SK-N-SH (cell line): ENCODE measurements at regions not wholly inside any gene's neighbourhood (a gene's known extent, or its start where the extent isn't known, plus 50 kb on each side); places are given as distances from the start of the nearest gene placed in this dataset.

ENCODE experiments used
- CTCF ChIA-PET: fragments of 300-600, 350-600 bp; formaldehyde crosslinking; extraction: SDS; loops from one replicate; lab custom pipeline; 2021; lab: Yijun Ruan, JAX
- POLR2A ChIA-PET: fragments of 350-600 bp; sonication (Branson Sonifier 250); formaldehyde crosslinking; extraction: SDS; loops from one replicate; lab custom pipeline; 2020; ENCODE audit warnings: antibody characterized with exemption, inconsistent platforms; lab: Yijun Ruan, JAX
- DNase-seq: peaks from one replicate; pipeline ENCODE4 v3.0.0; 2012
- H2AFZ ChIP-seq: fragments of 200-600 bp; sonication (generic); 2 replicates; pipeline ENCODE4 v1.8.1; 2016; ENCODE audit warnings: antibody characterized with exemption, mild to moderate bottlenecking, low read depth
- H3F3A ChIP-seq: fragments of 200-600 bp; sonication (generic); replicated peaks from 2 replicates; pipeline ENCODE3; 2016; ENCODE audit warnings: antibody characterized with exemption, mild to moderate bottlenecking; ENCODE audit not compliant: insufficient read depth
- H3K27ac ChIP-seq, 2 experiments: fragments of 200-500 bp in 1 of 2; fragments of 200-600 bp in 1 of 2; sonication (Bioruptor generic) in 1 of 2; sonication (generic), shearing (Covaris generic) in 1 of 2; 2 replicates each; pipeline versions ENCODE4 v1.5.1 to v1.6.1; 2014 to 2016; ENCODE audit warnings: low read depth in 2 of 2, inconsistent platforms in 1 of 2, low read length in 1 of 2, mild to moderate bottlenecking in 1 of 2, mixed read lengths in 1 of 2
- H3K27me3 ChIP-seq: fragments of 200-600 bp; sonication (generic), shearing (Covaris generic); 2 replicates; pipeline ENCODE4 v1.6.1; 2016; ENCODE audit warnings: mixed run types; ENCODE audit not compliant: insufficient read depth
- H3K36me3 ChIP-seq, 2 experiments: fragments of 200-500 bp in 1 of 2; fragments of 200-600 bp in 1 of 2; sonication (Bioruptor generic) in 1 of 2; sonication (generic) in 1 of 2; replicated peaks in 1 of 2; 2 replicates each; pipeline versions ENCODE3 to v1.5.1; 2014 to 2016; ENCODE audit warnings: low read length in 1 of 2, mild to moderate bottlenecking in 1 of 2; ENCODE audit not compliant: insufficient read depth in 2 of 2, control insufficient read depth in 1 of 2
- H3K4me1 ChIP-seq, 2 experiments: fragments of 200-500 bp in 1 of 2; fragments of 200-600 bp in 1 of 2; sonication (Bioruptor generic) in 1 of 2; sonication (generic), shearing (Covaris generic) in 1 of 2; 2 replicates each; pipeline versions ENCODE4 v1.5.1 to v1.6.1; 2014 to 2016; ENCODE audit warnings: low read depth in 1 of 2, low read length in 1 of 2, mixed run types in 1 of 2; ENCODE audit not compliant: insufficient read depth in 2 of 2, control insufficient read depth in 1 of 2
- H3K4me2 ChIP-seq: fragments of 200-600 bp; sonication (generic), shearing (Covaris generic); 2 replicates; pipeline ENCODE4 v1.6.1; 2017; ENCODE audit warnings: mixed run types
- H3K4me3 ChIP-seq, 2 experiments: fragments of 200-500 bp in 1 of 2; fragments of 200-600 bp in 1 of 2; sonication (Bioruptor generic) in 1 of 2; sonication (generic), shearing (Covaris generic) in 1 of 2; 2 replicates each; pipeline versions ENCODE4 v1.5.1 to v1.8.1; 2014 to 2016; ENCODE audit warnings: low read depth in 2 of 2, inconsistent platforms in 1 of 2, low read length in 1 of 2, mild to moderate bottlenecking in 1 of 2, mixed read lengths in 1 of 2, moderate library complexity in 1 of 2
- H3K79me2 ChIP-seq: fragments of 200-600 bp; sonication (generic); 2 replicates; pipeline ENCODE4 v1.8.1; 2017; ENCODE audit warnings: mild to moderate bottlenecking; ENCODE audit not compliant: insufficient read depth
- H3K9ac ChIP-seq: fragments of 200-600 bp; sonication (generic); 2 replicates; pipeline ENCODE4 v1.6.1; 2017; ENCODE audit warnings: mixed run types
- H3K9me2 ChIP-seq: fragments of 200-600 bp; sonication (generic); 2 replicates; pipeline ENCODE4 v1.6.1; 2017; ENCODE audit warnings: mixed run types
- H3K9me3 ChIP-seq: fragments of 200-600 bp; sonication (generic); 2 replicates; pipeline ENCODE4 v1.6.1; 2017; ENCODE audit warnings: mixed run types, mild to moderate bottlenecking, moderate library complexity
- H4K20me1 ChIP-seq: fragments of 200-600 bp; sonication (generic); 2 replicates; pipeline ENCODE4 v1.6.1; 2017; ENCODE audit warnings: mild to moderate bottlenecking, mixed run types; ENCODE audit not compliant: insufficient read depth
- EP300 ChIP-seq, 2 experiments: IDR thresholded peaks; 2 replicates each; pipeline versions ENCODE4 v1.4.0 to v1.6.1; 2012; ENCODE audit warnings: borderline replicate concordance in 1 of 2, low read depth in 1 of 2, low read length in 1 of 2
- GABPA ChIP-seq: IDR thresholded peaks from 2 replicates; pipeline ENCODE4 v1.4.0; 2012; ENCODE audit warnings: low read depth, mild to moderate bottlenecking
- JUND ChIP-seq: IDR thresholded peaks from 2 replicates; pipeline ENCODE4 v1.4.0; 2012
- NRF1 ChIP-seq: IDR thresholded peaks from 2 replicates; pipeline ENCODE4 v1.6.1; 2012; ENCODE audit warnings: low read depth, mild to moderate bottlenecking, low read length
- RCOR1 ChIP-seq: fragments of 150-350 bp; IDR thresholded peaks from 2 replicates; pipeline ENCODE4 v1.6.1; 2017; ENCODE audit warnings: antibody characterized with exemption, low read length
- RFX5 ChIP-seq: IDR thresholded peaks from 2 replicates; pipeline ENCODE4 v1.6.1; 2012; ENCODE audit warnings: mild to moderate bottlenecking, improper control_type of control experiment, low read length
- SIN3A ChIP-seq: IDR thresholded peaks from 2 replicates; pipeline ENCODE4 v1.6.1; 2012; ENCODE audit warnings: low read depth, mild to moderate bottlenecking, low read length, moderate library complexity, borderline replicate concordance
- SMC3 ChIP-seq: IDR thresholded peaks from 2 replicates; pipeline ENCODE4 v1.6.1; 2012; ENCODE audit warnings: low read depth, low read length, improper control_type of control experiment
- TAF1 ChIP-seq: IDR thresholded peaks from 2 replicates; pipeline ENCODE4 v1.6.1; 2012; ENCODE audit warnings: low read depth, mild to moderate bottlenecking, low read length, moderate library complexity, borderline replicate concordance
- YY1 ChIP-seq: IDR thresholded peaks from 2 replicates; pipeline ENCODE4 v1.4.0; 2012; ENCODE audit warnings: low read depth, mild to moderate bottlenecking
- WGBS: methylation state at CpG from one replicate; pipeline ENCODE4 v1.1.6; 2017; ENCODE audit warnings: low lambda C conversion rate; 5-methylcytosine and 5-hydroxymethylcytosine counted together
- TF ChIP-seq, protein P1 (sequence below): fragments of 150-350 bp; IDR thresholded peaks from 2 replicates; pipeline ENCODE4 v1.6.1; 2016; ENCODE audit warnings: mild to moderate bottlenecking, low read depth, low read length
- TF ChIP-seq, protein P2 (sequence below): IDR thresholded peaks from 2 replicates; pipeline ENCODE4 v1.4.0; 2012; ENCODE audit warnings: low read depth
- TF ChIP-seq, protein P3 (sequence below): IDR thresholded peaks from 2 replicates; pipeline ENCODE4 v1.4.0; 2012; ENCODE audit warnings: low read depth, borderline replicate concordance

DNA sequence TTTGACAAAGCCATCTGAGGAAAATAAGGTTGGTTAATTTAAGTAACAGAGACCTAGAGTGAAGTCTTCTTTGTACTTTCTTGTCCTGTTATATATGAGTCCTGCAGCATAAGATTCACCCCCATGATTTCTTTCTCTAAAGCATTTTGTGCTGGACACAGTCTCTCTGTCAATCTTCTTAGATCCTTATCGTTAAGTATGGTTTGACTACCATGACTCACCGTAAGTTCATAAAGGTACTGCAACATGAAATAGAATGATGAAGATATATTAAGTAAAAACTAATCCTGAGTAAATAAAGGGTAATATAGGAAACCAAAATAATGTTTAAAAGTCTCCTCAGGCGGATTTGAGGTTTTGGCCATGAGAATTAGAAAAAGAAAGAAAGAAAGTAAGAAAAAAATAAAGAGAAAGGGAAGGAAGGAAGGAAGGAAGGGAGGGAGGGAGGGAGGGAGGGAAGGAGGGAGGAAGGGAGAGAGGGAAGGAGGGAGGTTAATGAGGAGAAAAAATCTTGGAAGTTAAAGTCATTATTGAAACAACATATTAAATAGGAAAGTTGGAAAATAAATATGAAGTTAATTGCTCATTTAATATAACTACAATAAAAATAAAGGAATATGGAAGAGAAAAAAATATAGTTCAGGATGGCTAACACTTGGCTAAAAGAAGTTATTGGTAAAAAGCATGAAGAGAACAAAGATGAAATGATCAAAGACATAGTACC is 980.3 kb upstream of the CDH2 start (continued):
- TF ChIP-seq JUND (peak; percentile 83), RFX5 (no peak), EP300 (IDR thresholded peaks at IDR 0.05; ENCODE audit: borderline replicate concordance in 1 of 2, low read depth in 1 of 2, low read length in 1 of 2) (peak; percentile 9 to 70; a peak in 2 of 4 replicates), RCOR1 (no peak), SMC3 (no peak), TAF1 (no peak), SIN3A (no peak)
- TF ChIP-seq, protein P1, sequence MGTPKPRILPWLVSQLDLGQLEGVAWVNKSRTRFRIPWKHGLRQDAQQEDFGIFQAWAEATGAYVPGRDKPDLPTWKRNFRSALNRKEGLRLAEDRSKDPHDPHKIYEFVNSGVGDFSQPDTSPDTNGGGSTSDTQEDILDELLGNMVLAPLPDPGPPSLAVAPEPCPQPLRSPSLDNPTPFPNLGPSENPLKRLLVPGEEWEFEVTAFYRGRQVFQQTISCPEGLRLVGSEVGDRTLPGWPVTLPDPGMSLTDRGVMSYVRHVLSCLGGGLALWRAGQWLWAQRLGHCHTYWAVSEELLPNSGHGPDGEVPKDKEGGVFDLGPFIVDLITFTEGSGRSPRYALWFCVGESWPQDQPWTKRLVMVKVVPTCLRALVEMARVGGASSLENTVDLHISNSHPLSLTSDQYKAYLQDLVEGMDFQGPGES: no peak
- TF ChIP-seq, protein P2, sequence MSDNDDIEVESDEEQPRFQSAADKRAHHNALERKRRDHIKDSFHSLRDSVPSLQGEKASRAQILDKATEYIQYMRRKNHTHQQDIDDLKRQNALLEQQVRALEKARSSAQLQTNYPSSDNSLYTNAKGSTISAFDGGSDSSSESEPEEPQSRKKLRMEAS: no peak

DNA sequence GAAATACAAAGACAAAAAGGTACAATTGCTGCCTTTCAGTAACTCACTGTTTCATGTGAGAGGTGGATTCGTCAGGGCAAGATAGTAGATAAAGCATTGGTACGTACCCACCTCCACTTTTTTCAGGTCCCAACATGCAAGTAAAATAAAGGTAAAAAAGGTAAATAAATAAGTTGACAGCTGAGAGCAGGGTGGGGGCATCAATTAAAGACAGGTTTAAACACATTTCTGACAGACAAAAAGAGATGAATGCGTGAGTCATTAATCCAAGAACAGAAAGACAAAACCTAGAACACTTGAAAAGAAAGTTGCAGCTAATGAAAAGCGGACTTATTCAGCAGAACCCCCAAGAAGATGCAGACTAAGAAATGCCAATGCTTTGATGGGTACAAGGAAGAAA is 979.6 kb upstream of the CDH2 start:
- no peaks in the 10 kb centered on the region for H3K36me3 ChIP-seq
- peak overlapping the region; percentile 60 for H3K9ac ChIP-seq
- H3K79me2 ChIP-seq: peaks cover 2% of the 10 kb centered on the region; the same call in 1 of the 2 replicates
- no peaks in the 10 kb centered on the region for H4K20me1 ChIP-seq
- peaks cover 40% of the 10 kb centered on the region for H3F3A ChIP-seq
- H3K27me3 ChIP-seq: no peaks in the 10 kb centered on the region
- CTCF ChIA-PET: no interaction called here
- 62% methylated on average over 4 of the region's 4 CpGs for WGBS
- H2AFZ ChIP-seq: peak overlapping the region; percentile 28
- H3K9me2 ChIP-seq: no peaks in the 10 kb centered on the region
- peak overlapping the region; percentile 78 to 86 for H3K27ac ChIP-seq
- no peak for TF ChIP-seq RFX5
- TF ChIP-seq EP300 (IDR thresholded peaks at IDR 0.05; ENCODE audit: borderline replicate concordance in 1 of 2, low read depth in 1 of 2, low read length in 1 of 2): no peak
- no peak for TF ChIP-seq YY1
- no peak for TF ChIP-seq NRF1
- TF ChIP-seq, protein P3, sequence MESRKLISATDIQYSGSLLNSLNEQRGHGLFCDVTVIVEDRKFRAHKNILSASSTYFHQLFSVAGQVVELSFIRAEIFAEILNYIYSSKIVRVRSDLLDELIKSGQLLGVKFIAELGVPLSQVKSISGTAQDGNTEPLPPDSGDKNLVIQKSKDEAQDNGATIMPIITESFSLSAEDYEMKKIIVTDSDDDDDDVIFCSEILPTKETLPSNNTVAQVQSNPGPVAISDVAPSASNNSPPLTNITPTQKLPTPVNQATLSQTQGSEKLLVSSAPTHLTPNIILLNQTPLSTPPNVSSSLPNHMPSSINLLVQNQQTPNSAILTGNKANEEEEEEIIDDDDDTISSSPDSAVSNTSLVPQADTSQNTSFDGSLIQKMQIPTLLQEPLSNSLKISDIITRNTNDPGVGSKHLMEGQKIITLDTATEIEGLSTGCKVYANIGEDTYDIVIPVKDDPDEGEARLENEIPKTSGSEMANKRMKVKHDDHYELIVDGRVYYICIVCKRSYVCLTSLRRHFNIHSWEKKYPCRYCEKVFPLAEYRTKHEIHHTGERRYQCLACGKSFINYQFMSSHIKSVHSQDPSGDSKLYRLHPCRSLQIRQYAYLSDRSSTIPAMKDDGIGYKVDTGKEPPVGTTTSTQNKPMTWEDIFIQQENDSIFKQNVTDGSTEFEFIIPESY: no peak
- no peak for TF ChIP-seq GABPA
- TF ChIP-seq TAF1: no peak
- TF ChIP-seq SIN3A: no peak
- H3K4me1 ChIP-seq: peaks cover 0 to 27% of the 10 kb centered on the region in 2 experiments; a peak in 3 of 4 replicates
- peak overlapping the region; percentile 37 to 49; a peak in 3 of 4 replicates for H3K4me3 ChIP-seq
- POLR2A ChIA-PET: no interaction called here
- H3K4me2 ChIP-seq: peak overlapping the region; percentile 66
- H3K9me3 ChIP-seq: no peaks in the 10 kb centered on the region
- DNase-seq: no peak
